Ramos (cell line): ENCODE measurements at regions not wholly inside any gene's neighbourhood (a gene's known extent, or its start where the extent isn't known, plus 50 kb on each side); places are given as distances from the start of the nearest gene placed in this dataset.

Experiments
- in situ Hi-C: fragments of 300-500 bp; cut with MboI; formaldehyde crosslinking; loops from one replicate; pipeline ENCODE4 v1.14.3; 2022; ENCODE audit warnings: low sequenced_read_pairs; ENCODE audit not compliant: unreplicated experiment

GRCh38 chr1:185681034-185681633 is 53.1 kb upstream of the HMCN1 start:
- in situ Hi-C loops = loop anchor here (25.0 kb wide), 1 partner anchor 869 kb away; no protein-coding TSS in a partner anchor

DNA sequence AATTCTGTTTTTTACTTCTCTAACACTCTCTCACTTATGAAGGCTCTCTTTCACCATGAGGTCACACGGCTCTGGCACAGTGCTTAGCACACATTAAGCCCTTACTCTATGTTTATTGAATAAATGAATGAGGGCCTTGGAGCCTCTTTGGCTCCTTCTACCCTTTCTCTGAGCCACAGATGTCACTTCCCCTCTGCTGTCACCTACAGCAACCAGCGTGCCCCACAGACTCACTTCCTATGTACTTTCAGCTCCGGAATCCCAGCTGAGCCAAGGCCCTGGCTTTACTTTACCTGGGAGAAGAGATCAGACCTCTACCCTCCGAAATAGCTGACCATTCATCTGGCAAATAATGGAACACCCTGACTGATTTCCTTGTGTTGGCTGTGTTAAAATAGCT is 53.7 kb upstream of the HMCN1 start:
- in situ Hi-C loops = loop anchor here (25.0 kb wide), 1 partner anchor 868 kb away; no protein-coding TSS in a partner anchor

DNA sequence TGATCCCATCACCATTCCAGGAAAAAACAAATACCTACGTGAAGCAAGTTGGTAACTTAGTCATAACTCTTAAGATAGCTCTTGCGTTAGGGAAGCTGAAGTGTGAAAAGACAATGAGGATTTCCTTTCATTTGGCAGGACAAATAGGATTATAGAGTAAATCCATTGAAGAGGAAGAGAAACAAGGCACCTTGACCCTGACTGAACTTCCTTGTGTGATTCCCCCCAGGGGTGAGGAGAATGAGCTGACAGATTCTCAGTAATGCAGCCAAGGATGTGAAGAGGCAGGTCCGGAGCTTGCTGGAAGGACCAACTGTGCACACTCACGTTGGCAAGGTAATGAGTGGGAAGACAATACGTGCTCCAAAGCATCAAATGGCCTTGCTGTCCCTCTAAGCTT is 55.0 kb upstream of the HMCN1 start:
- in situ Hi-C loops = loop anchor here (25.0 kb wide), 1 partner anchor 867 kb away; no protein-coding TSS in a partner anchor

DNA sequence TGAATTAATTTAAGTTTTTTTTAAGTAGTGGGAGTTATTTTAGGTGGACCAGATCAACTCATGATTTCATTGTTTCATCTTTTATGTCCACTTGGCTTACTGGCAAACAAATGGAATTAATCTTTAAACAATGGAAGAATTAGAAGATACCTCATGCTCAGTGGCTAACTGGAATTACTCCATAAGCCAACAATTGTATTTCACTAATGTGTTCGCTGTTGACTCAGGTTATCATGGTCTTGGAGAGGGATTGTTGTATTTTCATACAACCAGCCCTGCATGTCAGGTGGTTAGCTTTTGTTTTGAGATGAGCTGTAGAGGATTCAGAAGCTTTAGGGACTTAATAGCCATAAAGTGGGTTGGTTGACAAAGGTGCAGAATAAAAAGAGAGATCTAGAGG is 57.2 kb upstream of the HMCN1 start:
- in situ Hi-C loops = loop anchor here (25.0 kb wide), 1 partner anchor 865 kb away; no protein-coding TSS in a partner anchor

GRCh38 chr1:185674201-185674600 is 60.0 kb upstream of the HMCN1 start:
- in situ Hi-C loops = no loop called here

DNA sequence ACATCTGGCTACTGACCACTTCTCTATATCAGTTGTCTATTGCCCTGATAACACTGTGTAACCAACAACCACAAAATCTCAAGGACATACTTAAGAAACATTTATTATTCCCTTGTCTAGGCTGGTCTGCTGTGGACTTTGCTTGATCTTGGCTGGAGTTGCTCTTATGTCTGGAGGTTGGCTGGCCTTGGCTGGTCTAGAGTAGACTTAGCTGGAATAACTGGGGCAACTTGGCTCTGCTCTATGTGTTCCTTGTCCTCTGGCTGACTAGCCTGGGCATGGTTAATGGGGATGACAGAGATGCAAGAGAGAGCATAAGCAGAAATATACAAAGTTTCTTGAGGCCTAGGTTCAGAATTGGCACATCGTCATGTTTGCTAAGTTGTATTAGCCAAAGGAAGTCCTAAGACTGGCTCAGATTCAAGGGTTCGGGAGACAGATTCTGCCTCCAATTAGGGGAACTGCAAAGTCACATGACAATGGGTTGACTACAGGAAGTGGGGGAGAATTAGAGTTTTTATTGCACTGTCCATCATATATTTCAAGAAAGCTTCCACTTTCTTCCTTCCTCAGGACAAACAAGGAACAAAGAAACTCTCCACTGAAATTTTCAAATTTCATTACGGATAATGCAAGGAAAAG is 61.4 kb upstream of the HMCN1 start:
- in situ Hi-C loops = no loop called here

DNA sequence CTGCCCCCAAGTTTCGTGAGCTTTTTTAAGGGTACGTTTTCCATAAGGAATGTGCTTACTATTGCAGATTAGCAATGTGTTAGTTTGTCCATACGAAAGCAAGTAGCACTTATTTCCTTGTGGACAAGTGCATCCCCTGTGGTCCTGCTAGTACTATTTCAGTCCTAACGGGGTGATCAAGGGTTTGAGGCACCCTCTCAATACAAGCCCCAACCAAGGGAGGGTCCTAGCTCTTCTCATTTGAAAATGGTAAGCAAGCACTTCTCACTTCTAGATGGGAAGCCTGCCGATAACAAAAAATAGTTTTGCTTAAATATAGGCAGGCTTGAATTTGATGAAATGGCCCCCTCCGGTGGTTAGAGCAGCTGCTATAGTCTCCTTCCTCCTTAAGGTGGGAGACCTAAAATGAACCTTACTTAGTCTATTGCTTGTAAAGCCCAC is 64.0 kb upstream of the HMCN1 start:
- in situ Hi-C loops = no loop called here

DNA sequence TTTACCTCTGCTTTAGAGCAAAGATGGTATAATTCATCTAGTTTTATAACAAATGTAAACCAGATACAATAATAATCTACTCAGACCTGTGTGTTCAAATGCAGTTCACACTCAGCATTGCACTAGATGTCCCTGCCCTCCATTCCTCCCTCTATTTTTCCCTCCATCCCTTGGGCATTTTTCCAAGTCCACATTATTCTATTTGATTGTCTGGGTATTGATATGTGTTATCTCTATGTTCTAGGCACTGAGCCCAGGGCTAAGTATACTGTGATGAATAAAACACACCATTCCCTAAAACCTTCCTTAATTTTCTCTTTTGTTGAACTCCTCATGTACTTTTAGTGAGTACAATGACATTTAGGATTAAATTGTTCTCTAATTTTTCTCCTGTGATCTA is 66.2 kb upstream of the HMCN1 start:
- in situ Hi-C loops = no loop called here

DNA sequence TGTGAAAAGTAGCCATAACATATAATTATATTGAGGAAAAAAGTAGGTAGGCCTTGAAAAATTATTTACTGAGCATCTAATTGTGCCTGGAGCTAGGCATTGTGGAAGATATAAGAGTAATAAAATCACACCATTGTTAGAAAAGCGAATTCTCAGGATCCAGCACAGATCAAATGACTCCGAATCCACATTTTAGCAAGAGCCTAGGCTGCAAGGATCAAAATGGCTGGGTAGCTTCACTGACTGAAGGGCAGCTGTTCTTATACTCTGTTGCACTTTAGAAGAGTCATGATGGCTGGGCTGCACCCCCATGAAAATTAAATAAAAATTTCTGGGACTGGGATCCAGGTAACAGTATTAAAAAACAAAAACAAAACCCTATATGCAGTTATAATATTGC is 67.6 kb upstream of the HMCN1 start:
- in situ Hi-C loops = no loop called here

- in situ Hi-C loops = no loop called here
These were observed 70.4 kb upstream of the HMCN1 start for GRCh38 chr1:185663771-185664296.

- in situ Hi-C loops = no loop called here
These were observed 70.9 kb upstream of the HMCN1 start for GRCh38 chr1:185663332-185663731.

DNA sequence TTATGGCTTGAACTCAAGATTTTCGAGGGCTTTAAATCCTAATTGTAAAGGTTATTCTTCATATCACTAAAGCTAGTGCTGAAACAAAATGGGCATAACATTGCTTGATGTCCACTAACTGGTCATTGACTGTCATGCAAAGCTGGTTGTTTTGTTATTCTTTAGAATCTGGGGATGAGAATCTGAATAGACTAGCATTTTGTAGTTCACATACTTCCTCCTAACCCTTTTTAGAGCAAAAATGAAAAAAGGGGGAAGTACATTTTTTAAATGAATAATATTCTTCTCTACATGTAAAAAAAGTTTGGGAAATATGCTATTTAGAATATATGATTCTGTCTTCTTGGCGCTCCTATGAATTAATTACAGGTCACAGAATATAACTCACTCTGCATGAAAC is 72.2 kb upstream of the HMCN1 start:
- in situ Hi-C loops = no loop called here

DNA sequence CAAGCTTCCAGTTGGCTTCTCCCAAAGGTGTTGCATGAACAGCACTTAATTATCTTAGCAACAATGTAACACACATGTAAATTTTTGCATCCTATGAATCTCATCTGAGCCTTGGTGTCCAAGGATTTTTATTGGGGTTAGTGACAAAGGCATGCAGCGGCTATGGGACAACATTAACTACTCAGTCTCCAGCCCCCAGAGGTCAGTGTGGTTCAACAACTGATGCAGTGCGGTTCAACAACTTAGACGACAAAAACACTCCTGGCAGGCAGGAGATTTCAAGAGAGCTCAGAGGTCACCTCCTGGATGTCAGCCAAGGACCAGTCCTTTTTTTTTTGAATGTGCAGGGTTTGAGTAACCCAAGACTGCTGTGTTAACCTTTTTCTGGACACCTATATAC is 77.5 kb upstream of the HMCN1 start:
- in situ Hi-C loops = no loop called here

DNA sequence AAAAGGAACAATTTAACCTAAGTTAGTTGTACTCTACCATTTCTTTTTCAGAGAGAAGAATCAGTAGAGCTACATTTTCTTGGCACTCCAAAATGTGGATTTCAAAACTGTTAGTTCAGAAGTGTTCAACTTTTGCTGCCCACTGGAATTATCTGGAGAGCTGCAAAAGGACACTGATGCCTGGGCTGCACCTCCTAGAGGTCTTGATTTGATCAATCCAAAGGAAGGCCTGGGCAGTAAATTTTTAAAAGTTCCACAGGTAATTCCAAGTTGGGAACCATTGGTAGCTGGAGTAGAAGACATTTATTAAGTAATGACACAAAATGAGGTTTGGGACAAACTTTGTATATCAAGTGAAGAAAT is 79.3 kb upstream of the HMCN1 start:
- in situ Hi-C loops = no loop called here

- in situ Hi-C loops = no loop called here
These were observed 79.8 kb upstream of the HMCN1 start for GRCh38 chr1:185654199-185654951.

GRCh38 chr1:185653615-185654014 is 80.6 kb upstream of the HMCN1 start:
- in situ Hi-C loops = no loop called here

- in situ Hi-C loops = no loop called here
These were observed 81.8 kb upstream of the HMCN1 start for GRCh38 chr1:185652348-185652747.

DNA sequence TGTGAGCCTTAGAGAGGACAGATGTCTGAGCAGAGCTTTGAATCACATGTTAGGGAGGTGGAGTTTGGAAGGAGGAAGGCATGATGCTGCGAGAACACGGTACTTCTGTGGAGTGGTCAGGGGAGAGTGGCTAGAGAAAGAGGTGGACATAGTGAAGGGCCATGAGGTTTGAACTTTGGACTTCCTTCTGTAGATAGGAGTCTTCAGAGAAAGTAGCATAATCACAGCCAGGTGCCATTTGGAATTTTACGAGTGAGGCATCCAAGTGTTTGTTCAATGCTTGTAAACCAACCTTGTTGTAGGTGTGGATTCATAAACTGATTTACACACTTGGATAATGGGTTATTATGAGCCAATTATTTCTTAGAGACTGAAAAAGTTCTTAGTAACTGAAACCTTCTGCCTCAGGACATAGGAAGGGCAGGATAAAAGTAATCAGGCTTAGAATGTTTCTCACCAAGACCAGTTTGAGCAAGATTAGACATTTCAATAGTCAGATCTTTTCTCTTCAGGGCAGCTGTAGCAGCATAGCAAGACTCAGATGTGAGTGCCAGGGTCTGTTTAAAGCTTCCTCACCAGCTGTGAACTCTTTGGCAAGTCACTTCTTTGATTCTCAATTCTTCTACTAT is 83.5 kb upstream of the HMCN1 start:
- in situ Hi-C loops = no loop called here

GRCh38 chr1:185648858-185649589 is 85.2 kb upstream of the HMCN1 start:
- in situ Hi-C loops = no loop called here
